Hepatocyte (in vitro differentiated cells): ENCODE measurements at regions not wholly inside any gene's neighbourhood (a gene's known extent, or its start where the extent isn't known, plus 50 kb on each side); places are given as distances from the start of the nearest gene placed in this dataset.

Source experiments
- EZH2phosphoT487 ChIP-seq: fragments of 200-600 bp; sonication (generic); IDR thresholded peaks from one replicate; pipeline ENCODE4 v1.6.1; 2018; ENCODE audit warnings: antibody characterized with exemption, mild to moderate bottlenecking, low read depth, moderate library complexity; ENCODE audit not compliant: unreplicated experiment, severe bottlenecking
- TF ChIP-seq, protein P1 (sequence below): fragments of 200-600 bp; sonication (generic); IDR thresholded peaks from 2 replicates; pipeline ENCODE4 v1.5.1; 2016; ENCODE audit warnings: antibody characterized with exemption, mild to moderate bottlenecking; ENCODE audit not compliant: poor library complexity

DNA sequence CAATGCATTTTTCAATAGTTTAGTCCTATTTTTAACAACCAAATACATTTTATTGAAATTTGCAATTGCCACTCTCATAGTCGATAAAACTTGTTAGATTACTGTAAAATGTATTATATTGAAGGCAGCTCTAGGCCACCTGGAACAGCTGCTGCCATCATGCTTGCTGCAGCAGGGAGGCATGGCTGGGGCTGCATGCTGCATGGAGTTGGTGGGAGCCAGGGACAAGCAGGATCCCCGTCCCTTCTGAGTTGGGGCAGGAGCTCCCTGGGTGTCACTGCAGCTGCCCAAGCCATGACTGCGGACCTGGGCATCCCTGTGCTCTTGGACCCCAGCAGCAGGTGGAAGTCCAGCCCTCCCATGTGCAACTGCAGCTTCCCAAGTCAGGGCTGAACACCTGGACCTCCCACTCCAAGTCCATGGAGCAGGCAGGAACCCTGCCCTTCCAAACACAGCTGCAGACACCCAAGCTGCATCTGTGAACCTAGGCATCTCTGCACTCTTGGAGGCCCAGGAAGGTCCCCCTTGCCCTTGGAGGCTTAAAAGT is 742.0 kb downstream of the ZBBX start:
- TF ChIP-seq, protein P1, sequence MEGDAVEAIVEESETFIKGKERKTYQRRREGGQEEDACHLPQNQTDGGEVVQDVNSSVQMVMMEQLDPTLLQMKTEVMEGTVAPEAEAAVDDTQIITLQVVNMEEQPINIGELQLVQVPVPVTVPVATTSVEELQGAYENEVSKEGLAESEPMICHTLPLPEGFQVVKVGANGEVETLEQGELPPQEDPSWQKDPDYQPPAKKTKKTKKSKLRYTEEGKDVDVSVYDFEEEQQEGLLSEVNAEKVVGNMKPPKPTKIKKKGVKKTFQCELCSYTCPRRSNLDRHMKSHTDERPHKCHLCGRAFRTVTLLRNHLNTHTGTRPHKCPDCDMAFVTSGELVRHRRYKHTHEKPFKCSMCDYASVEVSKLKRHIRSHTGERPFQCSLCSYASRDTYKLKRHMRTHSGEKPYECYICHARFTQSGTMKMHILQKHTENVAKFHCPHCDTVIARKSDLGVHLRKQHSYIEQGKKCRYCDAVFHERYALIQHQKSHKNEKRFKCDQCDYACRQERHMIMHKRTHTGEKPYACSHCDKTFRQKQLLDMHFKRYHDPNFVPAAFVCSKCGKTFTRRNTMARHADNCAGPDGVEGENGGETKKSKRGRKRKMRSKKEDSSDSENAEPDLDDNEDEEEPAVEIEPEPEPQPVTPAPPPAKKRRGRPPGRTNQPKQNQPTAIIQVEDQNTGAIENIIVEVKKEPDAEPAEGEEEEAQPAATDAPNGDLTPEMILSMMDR: no peak
- no peak for TF ChIP-seq EZH2phosphoT487
